IMR-90 (cell line): ENCODE measurements at regions not wholly inside any gene's neighbourhood (a gene's known extent, or its start where the extent isn't known, plus 50 kb on each side); places are given as distances from the start of the nearest gene placed in this dataset.

Source experiments
- ATAC-seq: fragments of 200-7000 bp; cut with Tn5 transposase; 2 replicates; pipeline ENCODE4 v1.9.1; 2020; ENCODE audit warnings: low read depth, mild to moderate bottlenecking, moderate library complexity
- BruUV-seq: library from RNA; stranded (reverse); fragments of 400-500 nt; replicated peaks from 2 replicates; lab custom pipeline; 2021; lab: Mats Ljungman, UMichigan
- CTCF ChIA-PET: fragments of 300-600 bp; formaldehyde crosslinking; extraction: SDS; loops from one replicate; lab custom pipeline; 2021; ENCODE audit warnings: antibody characterized with exemption; lab: Yijun Ruan, JAX
- POLR2A ChIA-PET: fragments of 300-600 bp; sonication (Branson Sonifier 250); formaldehyde crosslinking; loops from one replicate; lab custom pipeline; 2022; ENCODE audit warnings: antibody characterized with exemption; ENCODE audit not compliant: unreplicated experiment; lab: Charles Lee
- DNase-seq: peaks from one replicate; pipeline ENCODE4 v3.0.0; 2013
- H2AFZ ChIP-seq: replicated peaks from 2 replicates; pipeline ENCODE3; 2013; ENCODE audit warnings: low read length, mild to moderate bottlenecking; ENCODE audit not compliant: poor library complexity
- H2AK5ac ChIP-seq: 2 replicates; pipeline ENCODE4 v1.6.1; 2013; ENCODE audit warnings: low read depth, low read length, inconsistent platforms
- H2AK9ac ChIP-seq: replicated peaks from 2 replicates; pipeline ENCODE3; 2013; ENCODE audit warnings: mild to moderate bottlenecking, low read depth, low read length, moderate library complexity; ENCODE audit not compliant: poor library complexity
- H2BK120ac ChIP-seq: 2 replicates; pipeline ENCODE4 v1.6.1; 2013; ENCODE audit warnings: low read depth, low read length, inconsistent platforms
- H2BK15ac ChIP-seq: 3 replicates; pipeline ENCODE4 v1.6.1; 2013; ENCODE audit warnings: low read depth, low read length, inconsistent platforms
- H2BK20ac ChIP-seq: 2 replicates; pipeline ENCODE4 v1.6.1; 2013; ENCODE audit warnings: low read depth, mild to moderate bottlenecking, inconsistent platforms, low read length, moderate library complexity
- H2BK5ac ChIP-seq: 2 replicates; pipeline ENCODE4 v1.6.1; 2013; ENCODE audit warnings: mild to moderate bottlenecking, low read depth, low read length, inconsistent platforms; ENCODE audit not compliant: poor library complexity, severe bottlenecking
- H3K14ac ChIP-seq: replicated peaks from 2 replicates; pipeline ENCODE4 v1.6.1; 2013; ENCODE audit warnings: low read depth, low read length, inconsistent platforms
- H3K18ac ChIP-seq: 2 replicates; pipeline ENCODE4 v1.6.1; 2013; ENCODE audit warnings: low read depth, low read length, control low read depth
- H3K23ac ChIP-seq: 2 replicates; pipeline ENCODE4 v1.6.1; 2013; ENCODE audit warnings: low read depth, low read length, inconsistent platforms
- H3K27ac ChIP-seq: 2 replicates; pipeline ENCODE4 v1.5.1; 2013; ENCODE audit warnings: mild to moderate bottlenecking, control low read depth, low read length; ENCODE audit not compliant: insufficient read depth
- H3K27me3 ChIP-seq: 2 replicates; pipeline ENCODE4 v1.6.1; 2013; ENCODE audit warnings: low read length; ENCODE audit not compliant: control insufficient read depth, insufficient read depth
- H3K36me3 ChIP-seq: 2 replicates; pipeline ENCODE4 v1.6.1; 2013; ENCODE audit warnings: low read length, mixed read lengths; ENCODE audit not compliant: control insufficient read depth, insufficient read depth
- H3K4ac ChIP-seq: 2 replicates; pipeline ENCODE4 v1.6.1; 2013; ENCODE audit warnings: low read depth, low read length, inconsistent platforms
- H3K4me1 ChIP-seq: 2 replicates; pipeline ENCODE4 v1.6.1; 2013; ENCODE audit warnings: low read length, mixed read lengths; ENCODE audit not compliant: control insufficient read depth, insufficient read depth
- H3K4me2 ChIP-seq: 2 replicates; pipeline ENCODE4 v1.6.1; 2013; ENCODE audit warnings: low read depth, mild to moderate bottlenecking, control low read depth, low read length, moderate library complexity
- H3K4me3 ChIP-seq: 2 replicates; pipeline ENCODE4 v1.5.1; 2013; ENCODE audit warnings: low read depth, mild to moderate bottlenecking, control low read depth, low read length, moderate library complexity; ENCODE audit not compliant: insufficient read depth
- H3K56ac ChIP-seq: 2 replicates; pipeline ENCODE4 v1.6.1; 2013; ENCODE audit warnings: low read length, inconsistent platforms; ENCODE audit not compliant: insufficient read depth; ENCODE audit errors: extremely low read depth
- H3K79me1 ChIP-seq, 2 experiments: 2 replicates each; pipeline ENCODE4 v1.6.1; 2013; ENCODE audit warnings: low read length in 2 of 2, inconsistent platforms in 1 of 2, low read depth in 1 of 2
- H3K9ac ChIP-seq: 2 replicates; pipeline ENCODE4 v1.6.1; 2013; ENCODE audit warnings: low read depth, low read length, control low read depth
- H3K9me1 ChIP-seq: 2 replicates; pipeline ENCODE4 v1.6.1; 2013; ENCODE audit warnings: low read length, inconsistent platforms; ENCODE audit not compliant: insufficient read depth
- H3K9me3 ChIP-seq: 2 replicates; pipeline ENCODE4 v1.6.1; 2013; ENCODE audit warnings: low read length; ENCODE audit not compliant: control insufficient read depth, insufficient read depth
- H4K20me1 ChIP-seq: 2 replicates; pipeline ENCODE4 v1.6.1; 2013; ENCODE audit warnings: low read length, inconsistent platforms; ENCODE audit not compliant: insufficient read depth
- H4K5ac ChIP-seq: 2 replicates; pipeline ENCODE4 v1.6.1; 2013; ENCODE audit warnings: mild to moderate bottlenecking, low read depth, low read length, control low read depth
- H4K8ac ChIP-seq, 2 experiments: 2 replicates each; pipeline ENCODE4 v1.6.1; 2013; ENCODE audit warnings: low read depth in 2 of 2, low read length in 2 of 2, control low read depth in 1 of 2, inconsistent platforms in 1 of 2
- H4K91ac ChIP-seq: 2 replicates; pipeline ENCODE4 v1.6.1; 2013; ENCODE audit warnings: low read depth, low read length, inconsistent platforms; ENCODE audit not compliant: insufficient read depth
- BHLHE40 ChIP-seq: fragments of 150-350 bp; IDR thresholded peaks from 2 replicates; pipeline ENCODE4 v1.6.1; 2016; ENCODE audit warnings: mild to moderate bottlenecking, low read depth, low read length
- CEBPB ChIP-seq: IDR thresholded peaks from 2 replicates; pipeline ENCODE4 v1.6.1; 2012; ENCODE audit warnings: low read depth, low read length, improper control_type of control experiment
- CHD1 ChIP-seq: IDR thresholded peaks from 2 replicates; pipeline ENCODE4 v1.6.1; 2012; ENCODE audit warnings: low read depth, low read length, improper control_type of control experiment
- CTCF ChIP-seq: conservative IDR thresholded peaks from 2 replicates; pipeline ENCODE4 v1.5.1; 2012; ENCODE audit warnings: mild to moderate bottlenecking, low read depth, low read length, improper control_type of control experiment
- ELK1 ChIP-seq: fragments of 150-350 bp; IDR thresholded peaks from 2 replicates; pipeline ENCODE4 v1.6.1; 2016; ENCODE audit warnings: low read depth, mild to moderate bottlenecking, low read length, moderate library complexity, borderline replicate concordance
- FOS ChIP-seq: fragments of 150-350 bp; IDR thresholded peaks from 2 replicates; pipeline ENCODE4 v1.6.1; 2016; ENCODE audit warnings: low read depth, low read length
- MAFK ChIP-seq: IDR thresholded peaks from 2 replicates; pipeline ENCODE4 v1.6.1; 2012; ENCODE audit warnings: low read depth, low read length, improper control_type of control experiment
- MAZ ChIP-seq: IDR thresholded peaks from 2 replicates; pipeline ENCODE4 v1.6.1; 2012; ENCODE audit warnings: low read depth, mild to moderate bottlenecking, low read length, improper control_type of control experiment, moderate library complexity, borderline replicate concordance
- MXI1 ChIP-seq: IDR thresholded peaks from 2 replicates; pipeline ENCODE4 v1.6.1; 2012; ENCODE audit warnings: low read depth, mild to moderate bottlenecking, low read length, moderate library complexity, borderline replicate concordance
- NFE2L2 ChIP-seq: fragments of 150-350 bp; IDR thresholded peaks from 2 replicates; pipeline ENCODE4 v1.6.1; 2016; ENCODE audit warnings: low read depth, mild to moderate bottlenecking, low read length
- POLR2A ChIP-seq: IDR thresholded peaks from 2 replicates; pipeline ENCODE4 v1.6.1; 2012; ENCODE audit warnings: mild to moderate bottlenecking, low read depth, low read length
- RAD21 ChIP-seq: IDR thresholded peaks from 2 replicates; pipeline ENCODE4 v1.6.1; 2012; ENCODE audit warnings: low read length, improper control_type of control experiment
- RCOR1 ChIP-seq: IDR thresholded peaks from 2 replicates; pipeline ENCODE4 v1.6.1; 2012; ENCODE audit warnings: mild to moderate bottlenecking, low read length, improper control_type of control experiment; ENCODE audit not compliant: insufficient replicate concordance
- RFX5 ChIP-seq: IDR thresholded peaks from 2 replicates; pipeline ENCODE4 v1.8.0; 2012; ENCODE audit warnings: low read depth, mild to moderate bottlenecking, low read length, moderate library complexity
- SMC3 ChIP-seq: fragments of 150-350 bp; IDR thresholded peaks from 2 replicates; pipeline ENCODE4 v1.6.1; 2016; ENCODE audit warnings: low read depth, mild to moderate bottlenecking, antibody characterized with exemption, low read length, moderate library complexity
- WGBS, 2 experiments: methylation state at CpG; one replicate each; pipeline versions ENCODE4 v1.1.5 to v1.1.7; 2013; ENCODE audit warnings: missing lambda C conversion rate in 2 of 2; ENCODE audit not compliant: insufficient read length in 1 of 2; ENCODE audit errors: extremely low coverage in 2 of 2; 5-methylcytosine and 5-hydroxymethylcytosine counted together
- dilution Hi-C: fragments of 300-500 bp; cut with HindIII; formaldehyde crosslinking; loops from one replicate; pipeline ENCODE4 v1.14.3; 2018; ENCODE audit warnings: low sequenced_read_pairs; ENCODE audit not compliant: unreplicated experiment
- in situ Hi-C: fragments of 300-500 bp; cut with MboI; formaldehyde crosslinking; loops from 3 replicates; pipeline ENCODE4 v1.14.3; 2019; ENCODE audit warnings: low sequenced_read_pairs, inconsistent platforms, mixed read lengths
- intact Hi-C: fragments of 100-400 bp; cut with micrococcal nuclease; formaldehyde crosslinking; loops from 2 replicates; pipeline ENCODE4 v1.10.0; 2022
- TF ChIP-seq, protein P1 (sequence below): fragments of 150-350 bp; IDR thresholded peaks from 2 replicates; pipeline ENCODE4 v1.6.1; 2017; ENCODE audit warnings: mild to moderate bottlenecking, antibody characterized with exemption, low read length, low read depth

- H3K23ac ChIP-seq, result no peak overlapping the region
- H4K5ac ChIP-seq, result no peak overlapping the region
- DNase-seq, result no peak
- ChIA-PET CTCF (no interaction called here), POLR2A (no interaction called here)
- no peak overlapping the region for H2BK20ac ChIP-seq
- no peaks in the 10 kb centered on the region for H3K9me1 ChIP-seq
- no peak for ATAC-seq
- H2AK5ac ChIP-seq, result no peak overlapping the region
- no peak overlapping the region for H2BK15ac ChIP-seq
- BruUV-seq, result no TSS peak
- intact Hi-C loops (no loop called here), dilution Hi-C loops (no loop called here), in situ Hi-C loops (no loop called here)
- H3K79me1 ChIP-seq, result no peaks in the 10 kb centered on the region
- no peak overlapping the region for H2BK120ac ChIP-seq
- no peak overlapping the region for H3K27ac ChIP-seq
- H3K4ac ChIP-seq, result no peak overlapping the region
- no peak overlapping the region for H4K8ac ChIP-seq
- H3K27me3 ChIP-seq, result peaks cover 4% of the 10 kb centered on the region
- H3K18ac ChIP-seq, result no peak overlapping the region
- no peak overlapping the region for H3K9ac ChIP-seq
- no peak overlapping the region for H2AFZ ChIP-seq
- H3K9me3 ChIP-seq, result no peaks in the 10 kb centered on the region
- H3K36me3 ChIP-seq, result no peaks in the 10 kb centered on the region
- 100% methylated on average over 2 of the region's 8 CpGs; no CpG with 5 or more reads in 1 of the 2 experiments for WGBS, 2 experiments
- H3K14ac ChIP-seq, result no peak overlapping the region
- H3K4me2 ChIP-seq, result no peak overlapping the region
- H4K91ac ChIP-seq, result no peak overlapping the region
- no peaks in the 10 kb centered on the region for H4K20me1 ChIP-seq
- H3K4me3 ChIP-seq, result no peak overlapping the region
- no peak overlapping the region for H3K56ac ChIP-seq
- H2BK5ac ChIP-seq, result no peak overlapping the region
- no peak overlapping the region for H2AK9ac ChIP-seq
- H3K4me1 ChIP-seq, result no peaks in the 10 kb centered on the region
- TF ChIP-seq CHD1 (no peak), POLR2A (no peak), RFX5 (no peak), FOS (no peak), RCOR1 (no peak), MAZ (no peak), SMC3 (no peak), CEBPB (no peak), MAFK (no peak), CTCF (no peak), ELK1 (no peak), MXI1 (no peak), RAD21 (no peak), NFE2L2 (no peak), BHLHE40 (no peak)
- TF ChIP-seq, protein P1, sequence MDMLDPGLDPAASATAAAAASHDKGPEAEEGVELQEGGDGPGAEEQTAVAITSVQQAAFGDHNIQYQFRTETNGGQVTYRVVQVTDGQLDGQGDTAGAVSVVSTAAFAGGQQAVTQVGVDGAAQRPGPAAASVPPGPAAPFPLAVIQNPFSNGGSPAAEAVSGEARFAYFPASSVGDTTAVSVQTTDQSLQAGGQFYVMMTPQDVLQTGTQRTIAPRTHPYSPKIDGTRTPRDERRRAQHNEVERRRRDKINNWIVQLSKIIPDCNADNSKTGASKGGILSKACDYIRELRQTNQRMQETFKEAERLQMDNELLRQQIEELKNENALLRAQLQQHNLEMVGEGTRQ, result no peak
Measured at GRCh38 chr4:16315456-16315855, 89.2 kb upstream of the TAPT1 start.
